ENCODE measurements at regions not wholly inside any gene's neighbourhood (a gene's known extent, or its start where the extent isn't known, plus 50 kb on each side); places are given as distances from the start of the nearest gene placed in this dataset.

DNA sequence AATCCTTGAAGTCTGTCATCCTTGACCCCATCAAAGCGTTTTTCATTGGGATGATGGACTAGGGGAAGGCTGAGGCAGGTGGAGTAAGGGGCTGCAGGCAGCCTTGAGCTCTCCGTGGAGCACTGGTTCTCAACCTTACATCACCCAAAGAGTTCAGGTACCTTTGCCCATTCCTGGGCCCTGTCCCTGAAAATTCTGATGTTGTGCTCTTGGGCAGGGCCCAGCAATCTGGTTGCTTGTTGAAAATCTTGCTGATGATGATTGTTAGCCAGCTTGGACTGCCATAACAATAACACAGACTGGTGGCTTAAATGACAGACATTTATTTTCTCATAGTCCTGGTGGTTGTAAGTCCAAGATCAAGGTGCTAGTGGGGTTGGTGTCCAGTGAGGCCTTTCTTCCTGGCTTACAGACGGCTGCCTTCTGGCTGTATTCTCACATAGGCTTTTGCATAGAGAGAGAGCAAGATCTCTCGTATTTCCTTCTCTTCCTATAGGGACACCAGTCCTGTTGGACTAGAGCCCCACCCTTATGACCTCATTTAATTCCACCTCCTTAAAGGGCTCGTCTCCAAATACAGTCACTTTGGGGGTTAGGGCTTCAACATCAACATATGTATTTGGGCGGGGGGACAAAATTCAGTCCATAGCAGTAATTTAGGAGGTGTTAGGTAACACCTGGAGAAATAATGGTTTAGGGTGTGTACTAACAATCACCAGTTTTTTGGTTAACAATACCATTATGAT is 104.9 kb downstream of the PLEKHG1 start:
- TF ChIP-seq ETV6 (CRISPR knock-in tag; IDR thresholded peaks at IDR 0.05): no peak
- TF ChIP-seq, protein P1, sequence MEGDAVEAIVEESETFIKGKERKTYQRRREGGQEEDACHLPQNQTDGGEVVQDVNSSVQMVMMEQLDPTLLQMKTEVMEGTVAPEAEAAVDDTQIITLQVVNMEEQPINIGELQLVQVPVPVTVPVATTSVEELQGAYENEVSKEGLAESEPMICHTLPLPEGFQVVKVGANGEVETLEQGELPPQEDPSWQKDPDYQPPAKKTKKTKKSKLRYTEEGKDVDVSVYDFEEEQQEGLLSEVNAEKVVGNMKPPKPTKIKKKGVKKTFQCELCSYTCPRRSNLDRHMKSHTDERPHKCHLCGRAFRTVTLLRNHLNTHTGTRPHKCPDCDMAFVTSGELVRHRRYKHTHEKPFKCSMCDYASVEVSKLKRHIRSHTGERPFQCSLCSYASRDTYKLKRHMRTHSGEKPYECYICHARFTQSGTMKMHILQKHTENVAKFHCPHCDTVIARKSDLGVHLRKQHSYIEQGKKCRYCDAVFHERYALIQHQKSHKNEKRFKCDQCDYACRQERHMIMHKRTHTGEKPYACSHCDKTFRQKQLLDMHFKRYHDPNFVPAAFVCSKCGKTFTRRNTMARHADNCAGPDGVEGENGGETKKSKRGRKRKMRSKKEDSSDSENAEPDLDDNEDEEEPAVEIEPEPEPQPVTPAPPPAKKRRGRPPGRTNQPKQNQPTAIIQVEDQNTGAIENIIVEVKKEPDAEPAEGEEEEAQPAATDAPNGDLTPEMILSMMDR (IDR thresholded peaks at IDR 0.05): no peak
- TF ChIP-seq HMGA2 (CRISPR knock-in tag; IDR thresholded peaks at IDR 0.05): no peak
- TF ChIP-seq TEAD1 (CRISPR knock-in tag; IDR thresholded peaks at IDR 0.05): no peak
- no peak for TF ChIP-seq NR3C1 (CRISPR knock-in tag; conservative IDR thresholded peaks at IDR 0.05; ENCODE audit: low read depth)
- TF ChIP-seq, protein P2, sequence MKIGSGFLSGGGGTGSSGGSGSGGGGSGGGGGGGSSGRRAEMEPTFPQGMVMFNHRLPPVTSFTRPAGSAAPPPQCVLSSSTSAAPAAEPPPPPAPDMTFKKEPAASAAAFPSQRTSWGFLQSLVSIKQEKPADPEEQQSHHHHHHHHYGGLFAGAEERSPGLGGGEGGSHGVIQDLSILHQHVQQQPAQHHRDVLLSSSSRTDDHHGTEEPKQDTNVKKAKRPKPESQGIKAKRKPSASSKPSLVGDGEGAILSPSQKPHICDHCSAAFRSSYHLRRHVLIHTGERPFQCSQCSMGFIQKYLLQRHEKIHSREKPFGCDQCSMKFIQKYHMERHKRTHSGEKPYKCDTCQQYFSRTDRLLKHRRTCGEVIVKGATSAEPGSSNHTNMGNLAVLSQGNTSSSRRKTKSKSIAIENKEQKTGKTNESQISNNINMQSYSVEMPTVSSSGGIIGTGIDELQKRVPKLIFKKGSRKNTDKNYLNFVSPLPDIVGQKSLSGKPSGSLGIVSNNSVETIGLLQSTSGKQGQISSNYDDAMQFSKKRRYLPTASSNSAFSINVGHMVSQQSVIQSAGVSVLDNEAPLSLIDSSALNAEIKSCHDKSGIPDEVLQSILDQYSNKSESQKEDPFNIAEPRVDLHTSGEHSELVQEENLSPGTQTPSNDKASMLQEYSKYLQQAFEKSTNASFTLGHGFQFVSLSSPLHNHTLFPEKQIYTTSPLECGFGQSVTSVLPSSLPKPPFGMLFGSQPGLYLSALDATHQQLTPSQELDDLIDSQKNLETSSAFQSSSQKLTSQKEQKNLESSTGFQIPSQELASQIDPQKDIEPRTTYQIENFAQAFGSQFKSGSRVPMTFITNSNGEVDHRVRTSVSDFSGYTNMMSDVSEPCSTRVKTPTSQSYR (CRISPR knock-in tag; IDR thresholded peaks at IDR 0.05): no peak
- TF ChIP-seq ESRRA (CRISPR knock-in tag; IDR thresholded peaks at IDR 0.05; ENCODE audit: borderline replicate concordance): no peak
- TF ChIP-seq NR1H2 (CRISPR knock-in tag; IDR thresholded peaks at IDR 0.05): no peak
- TF ChIP-seq ATF3 (CRISPR knock-in tag; conservative IDR thresholded peaks at IDR 0.05): no peak
- no peak for TF ChIP-seq USF2 (CRISPR knock-in tag; IDR thresholded peaks at IDR 0.05)
- TF ChIP-seq ZBTB21 (CRISPR knock-in tag; IDR thresholded peaks at IDR 0.05; ENCODE audit: borderline replicate concordance): no peak
- no peak for TF ChIP-seq NFYB (CRISPR knock-in tag; conservative IDR thresholded peaks at IDR 0.05; ENCODE audit: low read depth)
